Mesenteric fat pad (tissue), 1 donor: ENCODE measurements at regions not wholly inside any gene's neighbourhood (a gene's known extent, or its start where the extent isn't known, plus 50 kb on each side); places are given as distances from the start of the nearest gene placed in this dataset.

Experiments used
- DNase-seq: peaks from one replicate; pipeline ENCODE4 v3.0.0-alpha.2; 2020; ENCODE audit warnings: low spot score
- donor health status: DM: yes; HTN: yes; CAD: no.

DNA sequence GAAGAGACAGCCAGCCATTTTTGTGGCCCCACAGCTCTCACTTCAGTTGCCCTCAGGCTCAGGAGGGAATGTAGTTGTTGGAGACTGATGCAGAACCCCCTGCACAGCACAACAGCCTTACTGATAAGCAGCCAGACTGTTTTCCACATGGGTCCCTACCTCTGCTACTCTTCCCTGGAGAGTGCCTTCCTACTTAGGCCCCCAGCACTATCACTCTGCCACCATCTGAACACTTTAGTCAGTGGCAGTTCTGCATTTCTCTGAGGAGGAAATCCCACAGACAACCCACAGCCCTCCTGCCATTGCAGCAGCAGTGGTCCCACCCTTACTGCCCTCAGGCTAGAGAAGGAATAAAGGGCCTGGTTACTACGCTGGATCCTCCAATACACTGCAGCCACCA lies 61.8 kb upstream of the PTPRD start:
- DNase-seq, result no peak

- DNase-seq, result no peak
Measured at GRCh38 chr9:10678010-10678409, 65.2 kb upstream of the PTPRD start.

- no peak for DNase-seq
Measured at GRCh38 chr9:10678790-10679189, 66.0 kb upstream of the PTPRD start.

- DNase-seq, result no peak
Measured at GRCh38 chr9:10686943-10687342, 74.1 kb upstream of the PTPRD start.

- DNase-seq, result no peak
Measured at GRCh38 chr9:10690546-10690945, 77.7 kb upstream of the PTPRD start.

DNA sequence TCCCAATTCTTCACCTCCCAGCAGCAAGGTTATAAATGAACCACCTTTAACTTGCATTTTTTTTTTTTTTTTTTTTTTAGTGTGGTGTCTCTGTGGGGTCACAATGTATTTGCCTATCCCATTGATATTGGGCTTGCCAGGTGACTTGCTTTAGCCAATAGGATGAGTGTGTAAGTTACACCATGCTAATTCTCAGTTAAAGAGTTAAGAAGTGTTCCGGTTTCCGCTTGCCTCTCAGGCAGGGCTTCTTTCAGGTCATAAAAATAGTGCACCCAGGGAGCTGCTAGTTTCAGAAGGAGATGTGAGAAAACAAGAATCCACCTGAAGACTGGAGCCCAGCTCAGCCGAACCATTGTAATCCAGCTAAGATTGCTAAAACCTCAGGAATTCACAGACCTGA lies 84.2 kb upstream of the PTPRD start:
- no peak for DNase-seq

GRCh38 chr9:10700291-10700690 lies 87.5 kb upstream of the PTPRD start:
- no peak for DNase-seq

DNA sequence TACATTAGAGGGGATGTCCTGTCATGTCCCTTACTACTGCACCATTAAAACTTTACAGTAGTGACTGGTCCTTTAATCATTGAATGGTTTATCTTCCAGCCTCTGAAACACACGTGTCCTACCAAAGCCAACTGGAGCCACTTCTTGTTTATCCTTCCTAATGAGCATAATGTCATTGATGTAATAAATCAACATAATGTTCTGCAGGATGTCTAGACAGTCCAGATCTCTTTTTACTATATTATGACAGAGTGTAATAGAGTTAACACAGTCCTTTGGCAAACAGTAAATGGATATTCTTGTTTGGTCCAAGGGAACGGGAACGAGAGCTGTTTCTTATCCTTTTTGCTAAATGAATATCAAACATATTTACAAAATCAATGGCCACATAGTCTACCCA lies 88.1 kb upstream of the PTPRD start:
- DNase-seq, result no peak

- no peak for DNase-seq
Measured at GRCh38 chr9:10701906-10702305, 89.1 kb upstream of the PTPRD start.

DNA sequence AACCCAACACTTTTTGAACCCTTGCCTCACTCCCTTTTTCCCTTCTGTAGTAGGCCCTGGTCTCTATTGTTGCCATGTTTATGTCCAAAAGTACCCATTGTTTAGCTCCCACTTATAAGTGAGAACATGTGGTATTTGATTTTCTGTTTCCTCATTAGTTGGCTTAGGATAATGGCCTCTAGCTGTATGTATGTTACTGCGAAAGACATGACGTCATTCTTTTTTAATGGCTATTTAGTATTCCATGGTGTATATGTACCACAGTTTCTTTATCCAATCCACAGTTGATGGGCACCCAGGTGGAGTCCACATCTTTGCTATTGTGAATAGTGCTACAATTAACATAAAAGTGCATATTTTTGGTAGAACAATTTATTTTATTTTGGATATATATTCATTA lies 90.3 kb upstream of the PTPRD start:
- DNase-seq, result no peak

DNA sequence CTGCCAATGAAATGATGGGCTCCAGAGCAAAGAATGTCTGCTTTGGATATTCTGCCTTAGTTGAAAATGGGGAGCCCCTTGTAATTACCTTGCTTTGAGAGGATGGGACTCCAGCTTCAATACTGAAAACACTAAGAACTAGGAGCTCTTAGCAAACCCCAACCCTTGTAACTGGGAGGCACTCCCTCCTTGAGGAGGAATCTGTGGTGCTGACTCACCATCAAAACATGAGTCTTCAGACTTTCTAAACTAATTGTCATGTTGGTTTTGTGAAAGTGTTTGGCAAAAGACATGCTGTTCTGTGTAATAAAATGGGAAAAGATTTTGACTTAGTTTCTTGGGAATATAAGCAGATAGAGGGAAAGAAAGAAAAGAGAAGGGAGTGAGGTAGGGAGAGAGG lies 91.9 kb upstream of the PTPRD start:
- DNase-seq, result no peak

GRCh38 chr9:10705383-10705782 lies 92.6 kb upstream of the PTPRD start:
- DNase-seq, result no peak

GRCh38 chr9:10706788-10707187 lies 94.0 kb upstream of the PTPRD start:
- no peak for DNase-seq

DNA sequence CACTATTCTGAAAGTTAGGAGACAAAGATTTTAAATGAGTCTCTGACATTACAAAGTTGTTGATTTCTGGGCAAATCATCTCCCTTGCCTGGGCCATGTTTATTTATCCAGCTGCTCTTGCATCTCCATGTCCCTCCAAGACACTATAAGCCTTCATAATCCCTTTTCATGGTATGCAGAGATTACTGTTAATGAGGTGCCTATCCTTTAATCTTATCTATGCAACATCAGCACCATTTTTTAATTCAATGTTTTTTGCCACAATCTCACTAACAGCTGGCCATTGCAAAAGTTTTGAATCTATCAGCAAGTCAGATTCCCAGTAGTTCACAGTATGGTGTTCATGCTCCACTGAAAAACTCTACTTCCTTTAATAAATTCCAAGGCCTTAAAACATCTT lies 108.5 kb upstream of the PTPRD start:
- DNase-seq, result no peak

GRCh38 chr9:10729213-10729612 lies 116.4 kb upstream of the PTPRD start:
- DNase-seq, result no peak

GRCh38 chr9:10744669-10745068 lies 131.9 kb upstream of the PTPRD start:
- no peak for DNase-seq

GRCh38 chr9:10753474-10753873 lies 140.7 kb upstream of the PTPRD start:
- DNase-seq, result no peak

DNA sequence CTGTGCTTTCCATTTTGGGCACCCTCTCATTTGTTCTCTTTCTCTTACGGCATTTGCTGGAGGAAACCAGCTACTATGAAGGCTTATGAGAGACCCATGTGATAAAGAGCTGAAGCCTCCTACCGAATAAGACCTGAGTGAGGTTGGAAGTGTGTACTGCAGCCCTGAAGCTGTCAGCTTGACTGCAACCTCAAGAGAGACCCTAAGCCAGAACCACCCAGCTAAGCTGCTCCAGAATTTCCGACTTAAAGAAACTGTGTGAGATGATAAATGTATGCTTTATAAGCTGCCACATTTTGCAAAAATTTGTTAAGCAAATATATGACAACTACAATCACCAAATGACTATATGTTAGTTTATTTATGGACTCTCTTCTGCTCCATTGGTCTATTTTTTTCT lies 151.7 kb upstream of the PTPRD start:
- DNase-seq, result no peak

- DNase-seq, result no peak
Measured at GRCh38 chr9:10773136-10773535, 160.3 kb upstream of the PTPRD start.

GRCh38 chr9:10774051-10774450 lies 161.2 kb upstream of the PTPRD start:
- DNase-seq, result no peak

GRCh38 chr9:10785255-10785654 lies 172.5 kb upstream of the PTPRD start:
- DNase-seq, result no peak

- DNase-seq, result no peak
Measured at GRCh38 chr9:10793306-10793705, 180.5 kb upstream of the PTPRD start.

- DNase-seq, result no peak
Measured at GRCh38 chr9:10804486-10804885, 191.7 kb upstream of the PTPRD start.

- no peak for DNase-seq
Measured at GRCh38 chr9:10806868-10807267, 194.1 kb upstream of the PTPRD start.

- DNase-seq, result no peak
Measured at GRCh38 chr9:10818206-10818605, 205.4 kb upstream of the PTPRD start.
